ENCODE measurements at regions not wholly inside any gene's neighbourhood (a gene's known extent, or its start where the extent isn't known, plus 50 kb on each side); places are given as distances from the start of the nearest gene placed in this dataset.
"Not testable (repeated sequence)": the region's sequence is repeated elsewhere in the genome, so short reads cannot be mapped to it uniquely, and the experiment has no call there.

- no peak for DNase-seq
Measured at GRCh38 chr2:212766921-212767320, 228.3 kb upstream of the ERBB4 start.

GRCh38 chr2:212752730-212753351, 214.2 kb upstream of the ERBB4 start:
- no peak for DNase-seq

GRCh38 chr2:212745359-212745758, 206.8 kb upstream of the ERBB4 start:
- no peak for DNase-seq

- DNase-seq, result no peak
Measured at GRCh38 chr2:212737392-212738172, 199.0 kb upstream of the ERBB4 start.

GRCh38 chr2:212736385-212736726, 197.8 kb upstream of the ERBB4 start:
- DNase-seq, result no peak

- no peak for DNase-seq
Measured at GRCh38 chr2:212733273-212733672, 194.7 kb upstream of the ERBB4 start.

- no peak for DNase-seq
Measured at GRCh38 chr2:212732860-212733259, 194.3 kb upstream of the ERBB4 start.

- DNase-seq, result no peak
Measured at GRCh38 chr2:212730994-212731393, 192.4 kb upstream of the ERBB4 start.

- DNase-seq, result no peak
Measured at GRCh38 chr2:212728717-212729116, 190.1 kb upstream of the ERBB4 start.

GRCh38 chr2:212727751-212728150, 189.1 kb upstream of the ERBB4 start:
- no peak for DNase-seq

- DNase-seq, result no peak
Measured at GRCh38 chr2:212726403-212726802, 187.8 kb upstream of the ERBB4 start.

- DNase-seq, result no peak
Measured at GRCh38 chr2:212725180-212725579, 186.6 kb upstream of the ERBB4 start.

- DNase-seq, result no peak
Measured at GRCh38 chr2:212723226-212723625, 184.6 kb upstream of the ERBB4 start.

- no peak for DNase-seq
Measured at GRCh38 chr2:212722046-212722445, 183.4 kb upstream of the ERBB4 start.

- DNase-seq, result no peak
Measured at GRCh38 chr2:212721026-212721451, 182.4 kb upstream of the ERBB4 start.

- DNase-seq, result not testable (repeated sequence)
Measured at GRCh38 chr2:212715411-212715810, 176.8 kb upstream of the ERBB4 start.

- DNase-seq, result no peak
Measured at GRCh38 chr2:212713681-212714080, 175.1 kb upstream of the ERBB4 start.

- DNase-seq, result no peak
Measured at GRCh38 chr2:212712991-212713390, 174.4 kb upstream of the ERBB4 start.

- DNase-seq, result no peak
Measured at GRCh38 chr2:212712466-212712865, 173.9 kb upstream of the ERBB4 start.

- no peak for DNase-seq
Measured at GRCh38 chr2:212711856-212712255, 173.3 kb upstream of the ERBB4 start.

- DNase-seq, result no peak
Measured at GRCh38 chr2:212709280-212709679, 170.7 kb upstream of the ERBB4 start.

- no peak for DNase-seq
Measured at GRCh38 chr2:212708355-212708754, 169.8 kb upstream of the ERBB4 start.

- no peak for DNase-seq
Measured at GRCh38 chr2:212695426-212695825, 156.8 kb upstream of the ERBB4 start.

GRCh38 chr2:212694398-212694797, 155.8 kb upstream of the ERBB4 start:
- no peak for DNase-seq

- no peak for DNase-seq
Measured at GRCh38 chr2:212692466-212692865, 153.9 kb upstream of the ERBB4 start.
